Transverse colon (tissue), 4 donors: ENCODE measurements at regions not wholly inside any gene's neighbourhood (a gene's known extent, or its start where the extent isn't known, plus 50 kb on each side); places are given as distances from the start of the nearest gene placed in this dataset.

Experiments
- EP300 ChIP-seq: sonication (generic); formaldehyde crosslinking; IDR thresholded peaks from one replicate; pipeline ENCODE4 v1.6.1; 2017; ENCODE audit warnings: antibody characterized with exemption, low read depth
- POLR2A ChIP-seq: fragments of 450-650 bp; IDR thresholded peaks from one replicate; pipeline ENCODE4 v1.6.1; 2016; ENCODE audit warnings: antibody characterized with exemption, mild to moderate bottlenecking, moderate library complexity
- POLR2AphosphoS5 ChIP-seq, 3 donors: sonication (generic); formaldehyde crosslinking; IDR thresholded peaks; one replicate each; pipeline ENCODE4 v1.6.1; 2016; ENCODE audit warnings: antibody characterized with exemption in 3 of 3
- TF ChIP-seq, protein P1 (sequence below), 5 experiments: fragments of 200-600 bp in 3 of 5; fragments of 450-650 bp in 2 of 5; sonication (generic) in 3 of 5; IDR thresholded peaks; 1 replicate in 2 of 5; 2 replicates in 3 of 5; pipeline ENCODE4 v1.5.1; 2016 to 2017; ENCODE audit warnings: antibody characterized with exemption in 5 of 5, inconsistent platforms in 3 of 5, mild to moderate bottlenecking in 2 of 5, moderate library complexity in 1 of 5

DNA sequence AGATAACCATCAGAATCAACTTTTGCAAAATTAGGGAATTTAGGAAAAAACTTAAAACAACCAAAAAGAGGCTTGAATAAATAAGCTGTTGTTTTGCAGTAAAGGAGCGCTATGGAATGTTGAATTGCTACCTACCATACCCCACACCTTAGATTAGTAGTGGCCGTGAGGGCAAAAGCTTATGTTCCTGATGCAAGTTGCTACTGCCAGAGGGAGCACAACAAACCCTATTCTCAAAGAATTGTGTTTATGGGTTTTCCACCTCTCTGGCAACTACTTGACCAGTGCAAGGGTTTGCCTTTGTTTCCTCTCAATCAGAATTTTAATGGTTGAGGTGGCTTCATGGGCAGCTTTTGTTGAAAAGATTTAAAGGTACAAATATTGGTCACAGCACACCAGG lies 268.1 kb downstream of the LAS1L start:
- no peak for TF ChIP-seq POLR2AphosphoS5 (IDR thresholded peaks at IDR 0.05)
- TF ChIP-seq, protein P1, sequence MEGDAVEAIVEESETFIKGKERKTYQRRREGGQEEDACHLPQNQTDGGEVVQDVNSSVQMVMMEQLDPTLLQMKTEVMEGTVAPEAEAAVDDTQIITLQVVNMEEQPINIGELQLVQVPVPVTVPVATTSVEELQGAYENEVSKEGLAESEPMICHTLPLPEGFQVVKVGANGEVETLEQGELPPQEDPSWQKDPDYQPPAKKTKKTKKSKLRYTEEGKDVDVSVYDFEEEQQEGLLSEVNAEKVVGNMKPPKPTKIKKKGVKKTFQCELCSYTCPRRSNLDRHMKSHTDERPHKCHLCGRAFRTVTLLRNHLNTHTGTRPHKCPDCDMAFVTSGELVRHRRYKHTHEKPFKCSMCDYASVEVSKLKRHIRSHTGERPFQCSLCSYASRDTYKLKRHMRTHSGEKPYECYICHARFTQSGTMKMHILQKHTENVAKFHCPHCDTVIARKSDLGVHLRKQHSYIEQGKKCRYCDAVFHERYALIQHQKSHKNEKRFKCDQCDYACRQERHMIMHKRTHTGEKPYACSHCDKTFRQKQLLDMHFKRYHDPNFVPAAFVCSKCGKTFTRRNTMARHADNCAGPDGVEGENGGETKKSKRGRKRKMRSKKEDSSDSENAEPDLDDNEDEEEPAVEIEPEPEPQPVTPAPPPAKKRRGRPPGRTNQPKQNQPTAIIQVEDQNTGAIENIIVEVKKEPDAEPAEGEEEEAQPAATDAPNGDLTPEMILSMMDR (IDR thresholded peaks at IDR 0.05) = no peak
- no peak for TF ChIP-seq POLR2A
- no peak for TF ChIP-seq EP300
